Right lobe of liver (tissue), 6 donors: ENCODE measurements at regions not wholly inside any gene's neighbourhood (a gene's known extent, or its start where the extent isn't known, plus 50 kb on each side); places are given as distances from the start of the nearest gene placed in this dataset.

Experiments
- ATAC-seq, 4 donors: fragments of 200-7000 bp; cut with Tn5 transposase; one replicate each; pipeline ENCODE4 v1.9.1; 2020; ENCODE audit warnings: mild to moderate bottlenecking in 4 of 4, moderate library complexity in 4 of 4
- DNase-seq, 3 donors: peaks; one replicate each; pipeline ENCODE4 v3.0.0-alpha.2; 2020
- H3K27ac ChIP-seq, 3 donors: fragments of 200-600 bp; one replicate each; pipeline ENCODE4 v1.8.0; 2022
- H3K27me3 ChIP-seq, 2 donors: fragments of 200-600 bp; one replicate each; pipeline ENCODE4 v1.8.0; 2022
- H3K36me3 ChIP-seq, 4 donors: fragments of 200-600 bp; sonication (generic) in 1 of 4; one replicate each; pipeline versions ENCODE4 v1.5.1 to v1.8.0; 2017 to 2022; ENCODE audit warnings: control low read depth in 1 of 4
- H3K4me1 ChIP-seq, 4 donors: fragments of 200-600 bp; sonication (generic) in 1 of 4; one replicate each; pipeline versions ENCODE4 v1.5.1 to v1.8.0; 2017 to 2022; ENCODE audit warnings: control low read depth in 1 of 4
- H3K4me3 ChIP-seq, 3 donors: fragments of 200-600 bp; one replicate each; pipeline ENCODE4 v1.8.0; 2022
- H3K9me3 ChIP-seq, 4 donors: fragments of 200-600 bp; sonication (generic) in 1 of 4; one replicate each; pipeline versions ENCODE4 v1.5.1 to v1.8.0; 2017 to 2022; ENCODE audit warnings: control low read depth in 1 of 4
- POLR2A ChIP-seq: fragments of 450-650 bp; IDR thresholded peaks from one replicate; pipeline ENCODE4 v1.6.1; 2017; ENCODE audit warnings: antibody characterized with exemption, mild to moderate bottlenecking
- WGBS: methylation state at CpG from one replicate; pipeline ENCODE4 v1.1.6; 2018; ENCODE audit warnings: low coverage, low lambda C conversion rate; ENCODE audit not compliant: insufficient coverage; ENCODE audit errors: missing lambda C conversion rate; 5-methylcytosine and 5-hydroxymethylcytosine counted together
- intact Hi-C, 2 donors: fragments of 100-400 bp; cut with DNase I; formaldehyde crosslinking; loops; one replicate each; pipeline versions ENCODE4 v1.11.2 to v1.14.1; 2022
- TF ChIP-seq, protein P1 (sequence below), 4 donors: fragments of 200-600 bp in 3 of 4; fragments of 450-650 bp in 1 of 4; IDR thresholded peaks; one replicate each; pipeline versions ENCODE4 v1.5.1 to v1.8.0; 2016 to 2022; ENCODE audit warnings: antibody characterized with exemption in 4 of 4, mild to moderate bottlenecking in 2 of 4
- donor health status: DM: no; HTN: yes; CAD: no.
- donor health status: DM: no; HTN: no; CAD: no.
- donor health status: DM: no; HTN: no; CAD: no.
- donor health status: DM: no; HTN: yes; CAD: no.
- donor health status: DM: no; HTN: yes; CAD: no.

DNA sequence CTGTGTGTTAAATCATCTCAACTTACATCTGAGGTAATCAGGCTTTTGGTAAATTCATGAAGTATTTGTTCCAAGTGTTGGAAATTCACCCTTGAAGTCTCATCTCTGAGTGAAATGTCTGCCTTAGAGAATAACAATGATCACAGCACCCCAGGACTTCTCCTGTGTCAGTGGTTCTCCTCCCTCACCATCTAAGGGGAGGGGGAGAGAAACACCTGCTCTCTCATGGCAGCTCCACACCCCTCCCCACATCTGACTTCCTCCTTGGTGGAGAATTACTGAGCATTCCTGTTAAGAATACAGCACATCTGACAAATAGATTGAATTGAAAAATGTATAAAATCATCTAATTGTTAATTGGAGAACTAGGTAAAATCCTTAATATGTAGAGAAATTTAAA, 532.1 kb downstream of the RNF144A start:
- DNase-seq (no peak), ATAC-seq (no peak)
- H3K4me3 ChIP-seq, result no peak overlapping the region
- intact Hi-C loops, result no loop called here
- H3K4me1 ChIP-seq, result no peaks in the 10 kb centered on the region
- H3K36me3 ChIP-seq, result no peaks in the 10 kb centered on the region
- H3K27me3 ChIP-seq, result no peaks in the 10 kb centered on the region
- no peaks in the 10 kb centered on the region for H3K9me3 ChIP-seq
- H3K27ac ChIP-seq, result no peak overlapping the region
- TF ChIP-seq POLR2A, result no peak

DNA sequence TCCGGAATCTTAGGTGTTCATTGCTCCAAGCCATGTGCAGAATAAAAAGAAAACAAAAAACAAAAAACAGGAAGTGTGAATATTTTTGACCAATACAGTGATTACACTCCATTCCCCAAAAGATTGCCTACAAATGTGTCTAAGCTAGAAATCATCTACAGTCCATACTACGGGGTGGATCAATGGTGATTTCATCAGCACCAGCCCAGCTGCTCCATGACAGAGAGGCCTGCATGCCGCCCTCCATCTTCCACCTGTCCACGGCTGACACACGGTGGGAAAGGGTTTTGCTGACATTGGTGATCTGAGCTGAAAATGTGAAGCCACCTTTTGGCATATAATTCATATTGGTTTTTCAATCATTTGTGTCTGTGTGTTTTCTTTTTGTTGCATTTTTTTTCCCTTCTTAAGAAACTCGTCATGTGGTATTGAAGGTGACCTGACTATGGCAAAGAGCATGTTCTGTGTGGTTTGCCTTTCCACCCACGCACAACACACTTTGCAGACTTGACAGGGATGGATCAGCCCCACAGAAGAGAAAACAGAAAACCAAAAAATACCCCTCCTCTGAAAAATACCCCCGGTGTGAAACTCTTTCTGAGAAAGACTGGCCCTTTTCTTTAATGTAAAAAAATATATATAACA, 533.1 kb downstream of the RNF144A start:
- WGBS, result 70% methylated on average over 8 of the region's 8 CpGs
- Histone ChIP-seq H3K4me1 (no peaks in the 10 kb centered on the region), H3K4me3 (no peak overlapping the region), H3K27ac (no peak overlapping the region), H3K9me3 (no peaks in the 10 kb centered on the region), H3K27me3 (no peaks in the 10 kb centered on the region), H3K36me3 (no peaks in the 10 kb centered on the region)
- DNase-seq (no peak), ATAC-seq (peak in 1 of 4 donors; percentile 23)
- TF ChIP-seq, protein P1, sequence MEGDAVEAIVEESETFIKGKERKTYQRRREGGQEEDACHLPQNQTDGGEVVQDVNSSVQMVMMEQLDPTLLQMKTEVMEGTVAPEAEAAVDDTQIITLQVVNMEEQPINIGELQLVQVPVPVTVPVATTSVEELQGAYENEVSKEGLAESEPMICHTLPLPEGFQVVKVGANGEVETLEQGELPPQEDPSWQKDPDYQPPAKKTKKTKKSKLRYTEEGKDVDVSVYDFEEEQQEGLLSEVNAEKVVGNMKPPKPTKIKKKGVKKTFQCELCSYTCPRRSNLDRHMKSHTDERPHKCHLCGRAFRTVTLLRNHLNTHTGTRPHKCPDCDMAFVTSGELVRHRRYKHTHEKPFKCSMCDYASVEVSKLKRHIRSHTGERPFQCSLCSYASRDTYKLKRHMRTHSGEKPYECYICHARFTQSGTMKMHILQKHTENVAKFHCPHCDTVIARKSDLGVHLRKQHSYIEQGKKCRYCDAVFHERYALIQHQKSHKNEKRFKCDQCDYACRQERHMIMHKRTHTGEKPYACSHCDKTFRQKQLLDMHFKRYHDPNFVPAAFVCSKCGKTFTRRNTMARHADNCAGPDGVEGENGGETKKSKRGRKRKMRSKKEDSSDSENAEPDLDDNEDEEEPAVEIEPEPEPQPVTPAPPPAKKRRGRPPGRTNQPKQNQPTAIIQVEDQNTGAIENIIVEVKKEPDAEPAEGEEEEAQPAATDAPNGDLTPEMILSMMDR (IDR thresholded peaks at IDR 0.05), result no peak
- intact Hi-C loops, result no loop called here

DNA sequence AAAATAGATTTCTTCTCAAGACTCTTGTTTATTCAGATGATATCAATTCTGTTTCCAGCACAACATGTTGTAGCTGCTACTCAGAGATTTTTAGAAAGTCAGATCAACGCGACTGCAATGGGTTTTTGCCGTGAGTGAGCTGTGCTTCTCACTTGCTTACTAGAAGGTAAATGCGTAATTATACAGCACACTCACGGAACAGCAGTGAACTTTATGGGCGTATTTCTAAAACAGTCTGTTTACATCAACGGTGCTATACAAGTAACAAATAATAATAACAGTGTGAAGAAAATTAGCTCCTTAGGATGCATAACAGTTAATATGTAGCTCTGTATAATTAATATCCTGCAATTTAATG, 533.6 kb downstream of the RNF144A start:
- WGBS, result 72% methylated on average over 7 of the region's 7 CpGs
- no peak overlapping the region for H3K27ac ChIP-seq
- ATAC-seq (no peak), DNase-seq (no peak)
- no peaks in the 10 kb centered on the region for H3K4me1 ChIP-seq
- no peaks in the 10 kb centered on the region for H3K27me3 ChIP-seq
- H3K4me3 ChIP-seq, result no peak overlapping the region
- TF ChIP-seq POLR2A, result no peak
- TF ChIP-seq, protein P1 (IDR thresholded peaks at IDR 0.05), result no peak
- intact Hi-C loops, result no loop called here
- H3K36me3 ChIP-seq, result no peaks in the 10 kb centered on the region
- H3K9me3 ChIP-seq, result no peaks in the 10 kb centered on the region

DNA sequence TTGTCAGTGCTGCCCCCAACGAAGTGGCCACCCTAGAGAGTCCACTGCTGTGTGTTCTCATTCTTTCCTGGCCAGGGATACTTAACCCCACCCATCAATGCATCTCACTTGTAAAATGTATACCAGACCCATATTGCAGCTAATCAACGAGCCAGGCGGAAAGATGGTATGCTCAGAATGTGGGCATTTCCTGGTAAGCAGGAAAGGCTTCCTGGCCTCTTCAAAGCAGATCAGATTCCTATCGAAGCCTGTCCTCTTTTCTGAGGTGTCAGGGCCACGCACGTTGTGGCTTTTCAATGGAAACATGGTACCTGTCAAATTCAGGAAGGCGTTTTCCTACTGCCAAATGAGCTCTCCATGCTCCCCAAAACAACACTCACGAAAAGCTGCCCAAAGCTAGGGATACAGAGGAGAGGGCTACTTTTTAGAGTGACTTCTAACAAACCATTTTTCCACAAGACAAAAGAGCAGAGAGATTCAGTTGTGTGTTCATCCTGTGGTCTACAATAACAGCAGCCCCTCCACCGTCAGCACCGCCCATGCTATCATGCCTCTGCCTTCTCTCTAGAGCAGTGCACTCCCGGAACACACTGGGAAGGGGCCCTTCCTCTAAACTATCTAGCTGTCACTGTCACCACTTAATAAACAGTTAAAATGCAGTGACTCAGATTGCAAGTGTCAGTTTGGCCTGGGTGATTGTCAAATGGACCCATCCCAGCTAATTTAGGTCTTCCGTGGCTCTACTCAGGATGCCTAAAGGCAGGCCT, 535.1 kb downstream of the RNF144A start:
- ATAC-seq, result no peak
- TF ChIP-seq POLR2A, result no peak
- TF ChIP-seq, protein P1 (IDR thresholded peaks at IDR 0.05), result no peak
- Histone ChIP-seq H3K4me3 (no peak overlapping the region), H3K4me1 (no peaks in the 10 kb centered on the region), H3K27ac (no peak overlapping the region), H3K36me3 (no peaks in the 10 kb centered on the region), H3K27me3 (no peaks in the 10 kb centered on the region), H3K9me3 (no peaks in the 10 kb centered on the region)
- no peak for DNase-seq
- WGBS, result 35% methylated on average over 7 of the region's 12 CpGs
- intact Hi-C loops, result no loop called here

DNA sequence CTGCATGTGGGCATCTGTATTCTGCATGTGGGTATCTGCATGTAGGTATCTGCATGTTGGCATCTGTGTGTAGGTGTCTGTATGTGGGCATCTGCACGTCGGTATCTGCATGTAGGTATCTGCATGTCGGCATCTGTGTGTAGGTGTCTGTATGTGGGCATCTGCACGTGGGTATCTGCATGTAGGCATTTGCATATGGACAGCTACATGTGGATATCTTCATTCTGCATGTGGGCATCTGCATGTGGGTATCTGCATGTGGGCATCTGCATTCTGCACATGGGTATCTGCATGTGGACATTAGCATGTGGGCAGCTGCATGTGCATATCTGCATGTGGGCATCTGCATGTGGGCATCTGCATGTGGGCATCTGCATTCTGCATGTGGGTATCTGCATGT, 537.4 kb downstream of the RNF144A start:
- Histone ChIP-seq H3K9me3 (no peaks in the 10 kb centered on the region), H3K27me3 (no peaks in the 10 kb centered on the region), H3K36me3 (no peaks in the 10 kb centered on the region), H3K27ac (no peak overlapping the region), H3K4me3 (no peak overlapping the region), H3K4me1 (no peaks in the 10 kb centered on the region)
- WGBS, result no CpG with 5 or more reads among the region's 4 CpGs
- no peak for TF ChIP-seq POLR2A
- DNase-seq, result no peak
- intact Hi-C loops, result no loop called here
- ATAC-seq, result no peak
